ENCODE measurements at regions not wholly inside any gene's neighbourhood (a gene's known extent, or its start where the extent isn't known, plus 50 kb on each side); places are given as distances from the start of the nearest gene placed in this dataset.

DNA sequence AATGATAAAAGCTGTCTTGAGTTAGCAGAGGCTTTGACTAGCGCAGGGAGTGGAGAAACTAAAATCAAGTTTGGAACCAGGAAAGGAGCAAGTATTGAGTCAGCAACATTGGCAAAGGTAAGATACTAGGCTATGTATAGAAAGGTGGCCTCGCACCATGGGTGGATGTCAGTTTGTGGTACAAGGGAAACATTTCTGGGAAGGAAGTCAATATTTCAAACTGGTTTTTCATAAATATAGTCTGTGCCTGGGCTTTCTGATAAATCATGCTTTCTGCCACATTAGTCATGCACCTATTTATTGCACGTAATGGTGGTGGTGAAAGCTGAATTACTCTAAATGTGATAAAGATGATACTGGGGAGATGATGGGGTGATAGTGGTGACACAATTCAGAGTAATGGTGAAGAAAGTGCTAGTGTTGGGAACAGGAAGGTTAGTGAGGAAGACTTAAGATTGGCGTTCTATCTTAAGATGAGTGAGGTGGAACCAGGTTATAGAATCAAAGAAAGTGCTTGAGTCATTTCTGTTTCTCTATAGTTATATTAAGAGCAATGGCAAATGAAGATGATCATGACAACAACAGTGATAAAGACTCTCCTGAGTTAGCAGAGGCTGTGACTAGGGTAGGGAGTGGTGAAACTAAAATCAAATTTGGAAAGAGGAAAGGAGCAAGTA lies 729.0 kb downstream of the FAM181B start:
- TF ChIP-seq, protein P1, sequence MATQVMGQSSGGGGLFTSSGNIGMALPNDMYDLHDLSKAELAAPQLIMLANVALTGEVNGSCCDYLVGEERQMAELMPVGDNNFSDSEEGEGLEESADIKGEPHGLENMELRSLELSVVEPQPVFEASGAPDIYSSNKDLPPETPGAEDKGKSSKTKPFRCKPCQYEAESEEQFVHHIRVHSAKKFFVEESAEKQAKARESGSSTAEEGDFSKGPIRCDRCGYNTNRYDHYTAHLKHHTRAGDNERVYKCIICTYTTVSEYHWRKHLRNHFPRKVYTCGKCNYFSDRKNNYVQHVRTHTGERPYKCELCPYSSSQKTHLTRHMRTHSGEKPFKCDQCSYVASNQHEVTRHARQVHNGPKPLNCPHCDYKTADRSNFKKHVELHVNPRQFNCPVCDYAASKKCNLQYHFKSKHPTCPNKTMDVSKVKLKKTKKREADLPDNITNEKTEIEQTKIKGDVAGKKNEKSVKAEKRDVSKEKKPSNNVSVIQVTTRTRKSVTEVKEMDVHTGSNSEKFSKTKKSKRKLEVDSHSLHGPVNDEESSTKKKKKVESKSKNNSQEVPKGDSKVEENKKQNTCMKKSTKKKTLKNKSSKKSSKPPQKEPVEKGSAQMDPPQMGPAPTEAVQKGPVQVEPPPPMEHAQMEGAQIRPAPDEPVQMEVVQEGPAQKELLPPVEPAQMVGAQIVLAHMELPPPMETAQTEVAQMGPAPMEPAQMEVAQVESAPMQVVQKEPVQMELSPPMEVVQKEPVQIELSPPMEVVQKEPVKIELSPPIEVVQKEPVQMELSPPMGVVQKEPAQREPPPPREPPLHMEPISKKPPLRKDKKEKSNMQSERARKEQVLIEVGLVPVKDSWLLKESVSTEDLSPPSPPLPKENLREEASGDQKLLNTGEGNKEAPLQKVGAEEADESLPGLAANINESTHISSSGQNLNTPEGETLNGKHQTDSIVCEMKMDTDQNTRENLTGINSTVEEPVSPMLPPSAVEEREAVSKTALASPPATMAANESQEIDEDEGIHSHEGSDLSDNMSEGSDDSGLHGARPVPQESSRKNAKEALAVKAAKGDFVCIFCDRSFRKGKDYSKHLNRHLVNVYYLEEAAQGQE (IDR thresholded peaks at IDR 0.05; ENCODE audit: low read depth, low read length), result no peak
- TF ChIP-seq, protein P2, sequence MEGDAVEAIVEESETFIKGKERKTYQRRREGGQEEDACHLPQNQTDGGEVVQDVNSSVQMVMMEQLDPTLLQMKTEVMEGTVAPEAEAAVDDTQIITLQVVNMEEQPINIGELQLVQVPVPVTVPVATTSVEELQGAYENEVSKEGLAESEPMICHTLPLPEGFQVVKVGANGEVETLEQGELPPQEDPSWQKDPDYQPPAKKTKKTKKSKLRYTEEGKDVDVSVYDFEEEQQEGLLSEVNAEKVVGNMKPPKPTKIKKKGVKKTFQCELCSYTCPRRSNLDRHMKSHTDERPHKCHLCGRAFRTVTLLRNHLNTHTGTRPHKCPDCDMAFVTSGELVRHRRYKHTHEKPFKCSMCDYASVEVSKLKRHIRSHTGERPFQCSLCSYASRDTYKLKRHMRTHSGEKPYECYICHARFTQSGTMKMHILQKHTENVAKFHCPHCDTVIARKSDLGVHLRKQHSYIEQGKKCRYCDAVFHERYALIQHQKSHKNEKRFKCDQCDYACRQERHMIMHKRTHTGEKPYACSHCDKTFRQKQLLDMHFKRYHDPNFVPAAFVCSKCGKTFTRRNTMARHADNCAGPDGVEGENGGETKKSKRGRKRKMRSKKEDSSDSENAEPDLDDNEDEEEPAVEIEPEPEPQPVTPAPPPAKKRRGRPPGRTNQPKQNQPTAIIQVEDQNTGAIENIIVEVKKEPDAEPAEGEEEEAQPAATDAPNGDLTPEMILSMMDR (IDR thresholded peaks at IDR 0.05 in 2 of 3, conservative IDR thresholded peaks at IDR 0.05 in 1 of 3; ENCODE audit: control insufficient read depth in 2 of 3, extremely low read depth in 1 of 3, insufficient read depth in 1 of 3, low read depth in 3 of 3, low read length in 3 of 3), result no peak
- no peak for TF ChIP-seq CHD4 (IDR thresholded peaks at IDR 0.05)
